PC-9 (cell line): ENCODE measurements at regions not wholly inside any gene's neighbourhood (a gene's known extent, or its start where the extent isn't known, plus 50 kb on each side); places are given as distances from the start of the nearest gene placed in this dataset.
"Not testable (repeated sequence)": the region's sequence is repeated elsewhere in the genome, so short reads cannot be mapped to it uniquely, and the experiment has no call there.

ENCODE experiments used
- BruUV-seq: library from RNA; stranded (reverse); fragments of 400-500 nt; replicated peaks from 2 replicates; lab custom pipeline; 2021; lab: Mats Ljungman, UMichigan
- CTCF ChIA-PET: fragments of 300-600 bp; sonication (Branson Sonifier 250); formaldehyde crosslinking; loops from one replicate; lab custom pipeline; 2022; ENCODE audit warnings: antibody characterized with exemption; lab: Charles Lee
- POLR2A ChIA-PET: fragments of 300-600 bp; sonication (Branson Sonifier 250); formaldehyde crosslinking; loops from one replicate; lab custom pipeline; 2022; ENCODE audit warnings: antibody characterized with exemption; ENCODE audit not compliant: unreplicated experiment; lab: Charles Lee
- DNase-seq, 2 experiments: peaks; one replicate each; pipeline versions ENCODE4 v3.0.0 to v3.0.0-alpha.2; 2015 to 2022; ENCODE audit warnings: mixed read lengths in 1 of 2
- H2AFZ ChIP-seq: fragments of 200-600 bp; sonication (generic); 2 replicates; pipeline ENCODE4 v1.8.1; 2017; ENCODE audit warnings: antibody characterized with exemption
- H3F3A ChIP-seq: fragments of 200-600 bp; sonication (generic); 2 replicates; pipeline ENCODE4 v1.8.1; 2017; ENCODE audit warnings: antibody characterized with exemption, mild to moderate bottlenecking, low read depth; ENCODE audit not compliant: insufficient read depth
- H3K27ac ChIP-seq: fragments of 200-600 bp; sonication (generic); 2 replicates; pipeline ENCODE4 v1.6.1; 2016; ENCODE audit warnings: mixed run types
- H3K27me3 ChIP-seq: fragments of 200-600 bp; sonication (generic); 2 replicates; pipeline ENCODE4 v1.6.1; 2016; ENCODE audit warnings: low read depth, mixed run types; ENCODE audit not compliant: insufficient read depth
- H3K36me3 ChIP-seq: fragments of 200-600 bp; sonication (generic); 2 replicates; pipeline ENCODE4 v1.6.1; 2016; ENCODE audit warnings: low read depth, mixed run types
- H3K4me1 ChIP-seq: fragments of 200-600 bp; sonication (generic); replicated peaks from 2 replicates; pipeline ENCODE4 v1.6.1; 2016; ENCODE audit warnings: mixed run types; ENCODE audit not compliant: insufficient read depth
- H3K4me2 ChIP-seq: fragments of 200-600 bp; sonication (generic); 2 replicates; pipeline ENCODE4 v1.6.1; 2017; ENCODE audit warnings: mixed run types
- H3K4me3 ChIP-seq: fragments of 200-600 bp; sonication (generic); 2 replicates; pipeline ENCODE4 v1.6.1; 2016; ENCODE audit warnings: mixed run types
- H3K79me2 ChIP-seq: fragments of 200-600 bp; sonication (generic); 2 replicates; pipeline ENCODE4 v1.6.1; 2017; ENCODE audit warnings: low read depth, mixed run types
- H3K9me2 ChIP-seq: fragments of 200-600 bp; sonication (generic); 2 replicates; pipeline ENCODE4 v1.8.1; 2017; ENCODE audit warnings: mild to moderate bottlenecking; ENCODE audit not compliant: insufficient read depth
- H3K9me3 ChIP-seq: fragments of 200-600 bp; sonication (generic); 2 replicates; pipeline ENCODE4 v1.8.1; 2016; ENCODE audit warnings: low read depth; ENCODE audit not compliant: insufficient read depth
- H4K20me1 ChIP-seq: fragments of 200-600 bp; sonication (generic); 2 replicates; pipeline ENCODE4 v1.8.1; 2017; ENCODE audit not compliant: insufficient read depth
- EZH2 ChIP-seq: fragments of 200-600 bp; sonication (generic); IDR thresholded peaks from 2 replicates; pipeline ENCODE4 v1.8.0; 2017; ENCODE audit warnings: antibody characterized with exemption, low read depth
- intact Hi-C: fragments of 100-400 bp; cut with micrococcal nuclease; formaldehyde crosslinking; loops from one replicate; pipeline ENCODE4 v1.10.0; 2022; ENCODE audit not compliant: unreplicated experiment
- TF ChIP-seq, protein P1 (sequence below): fragments of 200-600 bp; sonication (generic); conservative IDR thresholded peaks from 2 replicates; pipeline ENCODE4 v1.6.1; 2017; ENCODE audit warnings: mixed run types, antibody characterized with exemption, mild to moderate bottlenecking, moderate library complexity

DNA sequence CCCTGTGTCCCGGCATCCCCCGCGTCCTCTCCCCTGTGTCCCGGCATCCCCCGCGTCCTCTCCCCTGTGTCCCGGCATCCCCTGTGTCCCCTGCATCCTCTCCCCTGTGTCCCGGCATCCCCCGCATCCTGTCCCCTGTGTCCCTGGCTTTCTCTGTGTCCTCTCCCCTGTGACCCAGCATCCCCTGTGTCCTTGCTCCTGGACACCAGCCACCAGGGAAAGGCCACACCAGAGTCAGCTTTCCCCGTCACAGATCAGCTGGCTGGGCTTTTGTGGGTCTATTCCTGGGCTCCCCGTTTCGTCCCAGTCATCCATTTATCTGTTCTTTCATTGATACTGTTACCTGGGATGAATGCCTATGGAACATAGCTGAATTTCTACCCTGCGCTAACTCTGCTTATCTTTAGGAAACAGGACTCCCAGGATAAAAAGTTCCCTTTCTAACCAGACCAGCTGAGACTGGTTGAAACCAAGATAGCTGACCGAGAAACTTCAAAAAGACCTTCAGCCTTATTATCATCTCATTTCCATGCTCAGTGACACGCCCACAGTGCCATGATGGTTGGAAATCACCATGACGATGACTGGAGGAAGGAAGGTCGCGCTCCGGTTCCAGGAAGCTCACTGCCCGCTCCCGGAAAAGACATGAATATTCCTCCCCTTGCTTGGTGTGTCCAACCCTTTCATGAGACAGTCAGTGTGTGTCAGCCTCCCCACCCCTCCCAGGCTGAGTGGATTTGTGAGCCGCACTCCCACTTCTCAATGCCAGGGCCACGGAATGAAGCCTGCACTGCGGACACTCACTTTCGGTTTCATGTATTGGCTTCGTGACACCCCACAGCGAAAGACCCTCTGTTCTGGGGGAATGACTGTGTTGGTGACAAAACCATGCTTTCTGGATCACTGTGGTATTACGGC, 276.4 kb upstream of the SFSWAP start:
- Histone ChIP-seq H3K4me2 (peak overlapping the region; percentile 18; the same call in 1 of the 2 replicates), H3K9me2 (no peaks in the 10 kb centered on the region), H3K9me3 (no peaks in the 10 kb centered on the region), H4K20me1 (no peaks in the 10 kb centered on the region), H3K27me3 (peaks cover 72% of the 10 kb centered on the region), H3K79me2 (no peaks in the 10 kb centered on the region), H3K36me3 (no peaks in the 10 kb centered on the region), H3K27ac (no peak overlapping the region), H3F3A (no peaks in the 10 kb centered on the region), H2AFZ (no peak overlapping the region), H3K4me3 (no peak overlapping the region), H3K4me1 (no peaks in the 10 kb centered on the region)
- BruUV-seq: no TSS peak
- no peak for DNase-seq
- TF ChIP-seq EZH2: no peak
- intact Hi-C loops: no loop called here
- POLR2A ChIA-PET: no interaction called here
- CTCF ChIA-PET: no interaction called here

DNA sequence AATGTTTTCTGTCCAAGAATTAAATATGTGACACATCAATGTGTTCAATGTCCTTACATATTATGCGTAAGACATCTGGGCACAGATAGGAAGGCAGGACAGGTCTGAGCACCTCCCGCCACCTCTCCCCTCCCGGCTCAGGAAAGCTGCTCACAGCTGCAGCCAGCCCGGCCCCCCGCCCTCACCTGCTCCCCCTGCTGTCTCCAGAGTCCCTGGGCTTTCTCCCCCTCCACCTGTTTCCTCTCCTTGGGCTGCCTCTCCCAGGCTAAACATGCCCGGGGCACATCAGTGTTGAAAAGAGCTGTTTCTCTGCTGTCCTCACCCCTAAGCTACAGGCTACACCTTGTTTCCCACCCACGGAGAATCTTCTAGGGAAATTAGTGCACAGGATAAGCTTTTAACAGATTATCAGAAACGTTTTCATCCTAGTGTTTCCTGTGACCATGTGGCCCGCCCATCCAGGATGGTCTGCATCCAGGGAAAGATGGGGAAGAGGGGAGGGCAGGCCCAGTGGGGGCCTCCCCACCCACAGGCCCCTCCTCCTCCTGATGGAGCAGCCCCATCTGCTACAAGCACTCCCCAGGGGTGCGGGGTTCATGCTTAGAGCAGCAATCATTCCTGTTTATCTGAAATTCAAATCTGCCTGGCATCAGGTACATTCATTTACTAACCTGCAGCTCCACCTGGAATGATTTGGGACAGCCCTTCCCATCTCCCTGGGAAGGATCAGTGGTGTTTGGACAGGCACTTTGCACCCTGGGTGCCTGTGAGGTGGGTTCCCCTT, 273.8 kb upstream of the SFSWAP start:
- Histone ChIP-seq H4K20me1 (no peaks in the 10 kb centered on the region), H3K9me3 (no peaks in the 10 kb centered on the region), H3K9me2 (no peaks in the 10 kb centered on the region), H3F3A (no peaks in the 10 kb centered on the region), H3K79me2 (no peaks in the 10 kb centered on the region), H2AFZ (no peak overlapping the region), H3K4me2 (no peak overlapping the region), H3K27ac (no peak overlapping the region), H3K27me3 (peaks cover 63% of the 10 kb centered on the region), H3K4me3 (no peak overlapping the region), H3K36me3 (no peaks in the 10 kb centered on the region), H3K4me1 (no peaks in the 10 kb centered on the region)
- TF ChIP-seq, protein P1, sequence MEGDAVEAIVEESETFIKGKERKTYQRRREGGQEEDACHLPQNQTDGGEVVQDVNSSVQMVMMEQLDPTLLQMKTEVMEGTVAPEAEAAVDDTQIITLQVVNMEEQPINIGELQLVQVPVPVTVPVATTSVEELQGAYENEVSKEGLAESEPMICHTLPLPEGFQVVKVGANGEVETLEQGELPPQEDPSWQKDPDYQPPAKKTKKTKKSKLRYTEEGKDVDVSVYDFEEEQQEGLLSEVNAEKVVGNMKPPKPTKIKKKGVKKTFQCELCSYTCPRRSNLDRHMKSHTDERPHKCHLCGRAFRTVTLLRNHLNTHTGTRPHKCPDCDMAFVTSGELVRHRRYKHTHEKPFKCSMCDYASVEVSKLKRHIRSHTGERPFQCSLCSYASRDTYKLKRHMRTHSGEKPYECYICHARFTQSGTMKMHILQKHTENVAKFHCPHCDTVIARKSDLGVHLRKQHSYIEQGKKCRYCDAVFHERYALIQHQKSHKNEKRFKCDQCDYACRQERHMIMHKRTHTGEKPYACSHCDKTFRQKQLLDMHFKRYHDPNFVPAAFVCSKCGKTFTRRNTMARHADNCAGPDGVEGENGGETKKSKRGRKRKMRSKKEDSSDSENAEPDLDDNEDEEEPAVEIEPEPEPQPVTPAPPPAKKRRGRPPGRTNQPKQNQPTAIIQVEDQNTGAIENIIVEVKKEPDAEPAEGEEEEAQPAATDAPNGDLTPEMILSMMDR: no peak
- DNase-seq: no peak
- ChIA-PET CTCF (no interaction called here), POLR2A (no interaction called here)
- intact Hi-C loops: no loop called here
- BruUV-seq: no TSS peak

DNA sequence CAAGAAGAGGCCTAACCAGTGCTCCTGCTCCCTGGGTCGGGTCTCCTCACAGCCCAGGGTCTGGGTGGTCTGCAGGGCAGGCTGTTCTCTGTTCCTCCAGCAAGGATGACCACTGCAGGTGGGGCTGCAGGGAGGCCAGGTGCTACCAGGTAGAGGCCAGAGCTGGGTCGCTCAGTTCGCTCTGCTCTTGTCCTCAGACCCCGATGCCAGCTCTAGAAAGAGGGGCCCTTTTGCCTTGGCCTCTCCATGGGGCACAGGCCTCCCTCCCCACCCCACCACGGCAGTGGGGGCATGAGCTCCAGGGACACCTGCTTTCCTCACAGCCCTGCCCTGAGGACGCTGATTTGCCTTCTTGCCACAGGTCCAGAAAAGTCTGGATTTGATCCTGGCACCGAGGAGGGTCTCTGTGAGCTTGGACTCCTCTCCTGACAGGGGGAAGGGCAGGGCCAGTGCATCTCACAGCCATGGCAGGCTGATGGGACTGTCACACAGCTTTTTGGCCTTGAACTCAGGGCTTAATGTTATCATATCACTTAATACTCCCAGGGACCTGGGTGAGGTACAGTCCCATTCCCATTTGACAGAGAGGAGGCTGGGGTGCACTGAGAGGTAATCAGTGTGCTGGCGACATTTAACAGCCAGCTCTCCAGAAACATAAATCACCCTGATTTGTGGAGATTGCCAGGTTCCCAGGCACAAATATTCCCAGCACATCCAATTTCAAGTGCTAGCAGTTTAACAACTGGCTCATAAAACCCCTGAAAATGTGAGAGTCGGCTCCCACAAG, 273.0 kb upstream of the SFSWAP start:
- no peaks in the 10 kb centered on the region for H3K4me1 ChIP-seq
- H3K4me2 ChIP-seq: no peak overlapping the region
- CTCF ChIA-PET: no interaction called here
- no TSS peak for BruUV-seq
- TF ChIP-seq, protein P1: no peak
- no peak for TF ChIP-seq EZH2
- POLR2A ChIA-PET: no interaction called here
- peaks cover 66% of the 10 kb centered on the region for H3K27me3 ChIP-seq
- no peaks in the 10 kb centered on the region for H3F3A ChIP-seq
- H3K9me2 ChIP-seq: no peaks in the 10 kb centered on the region
- no peaks in the 10 kb centered on the region for H3K36me3 ChIP-seq
- H3K4me3 ChIP-seq: no peak overlapping the region
- no peak overlapping the region for H2AFZ ChIP-seq
- H3K27ac ChIP-seq: no peak overlapping the region
- no peaks in the 10 kb centered on the region for H3K9me3 ChIP-seq
- no peaks in the 10 kb centered on the region for H4K20me1 ChIP-seq
- H3K79me2 ChIP-seq: no peaks in the 10 kb centered on the region
- intact Hi-C loops: no loop called here
- no peak for DNase-seq

DNA sequence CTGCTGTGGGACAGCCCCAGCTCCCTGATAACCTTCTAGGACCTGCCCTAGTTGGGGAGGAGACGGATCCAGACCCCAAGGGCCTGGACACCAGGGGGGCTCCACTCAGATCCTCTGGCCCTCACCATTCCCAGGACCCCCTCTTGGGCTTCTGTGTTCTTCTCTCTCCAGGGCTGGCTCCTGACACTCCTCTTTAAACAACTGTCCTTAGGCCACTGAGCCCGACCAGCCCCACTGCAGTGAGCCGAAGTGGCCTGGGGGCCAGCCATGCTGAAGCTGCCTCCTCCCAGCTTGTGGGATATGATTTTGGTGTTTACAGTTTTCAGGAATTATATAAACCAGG, 272.4 kb upstream of the SFSWAP start:
- not testable (repeated sequence) for H3K27ac ChIP-seq, BruUV-seq

More for the DNA sequence above, 272.4 kb upstream of the SFSWAP start:
- H3K27me3 ChIP-seq: peaks cover 71% of the 10 kb centered on the region
- H3F3A ChIP-seq, H2AFZ ChIP-seq, H4K20me1 ChIP-seq, H3K4me2 ChIP-seq, H3K4me1 ChIP-seq, H3K36me3 ChIP-seq, H3K4me3 ChIP-seq, H3K9me3 ChIP-seq, DNase-seq, CTCF ChIA-PET, H3K9me2 ChIP-seq, POLR2A ChIA-PET, intact Hi-C loops, H3K79me2 ChIP-seq: not testable (repeated sequence)
